GM21717 (cell line): ENCODE measurements at regions not wholly inside any gene's neighbourhood (a gene's known extent, or its start where the extent isn't known, plus 50 kb on each side); places are given as distances from the start of the nearest gene placed in this dataset.

Experiments
- ATAC-seq: cut with Tn5 transposase; IDR thresholded peaks from one replicate; pipeline ENCODE4 v1.9.1; 2021; ENCODE audit warnings: mild to moderate bottlenecking, moderate library complexity; ENCODE audit not compliant: unreplicated experiment

DNA sequence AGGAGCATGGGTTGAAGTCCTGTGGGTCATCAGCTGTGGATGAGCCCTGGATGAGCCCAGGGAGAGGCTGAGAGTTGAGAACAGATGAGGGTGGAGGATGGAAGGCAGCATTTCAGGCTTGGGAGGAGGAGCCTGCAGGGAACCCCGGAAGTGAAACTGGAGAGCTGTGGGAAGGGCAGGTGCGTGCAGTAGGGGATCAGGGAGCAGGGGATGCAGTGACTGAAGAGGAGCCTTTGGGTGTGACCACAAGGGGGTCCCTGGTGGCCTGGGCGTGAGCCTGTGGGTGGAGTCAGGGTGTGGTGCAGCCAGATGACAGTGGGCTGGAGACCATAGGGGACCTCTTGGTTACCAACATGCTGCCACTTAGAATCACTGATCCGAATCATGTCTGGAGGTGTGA lies 115.5 kb downstream of the PAPOLA start:
- ATAC-seq = no peak

DNA sequence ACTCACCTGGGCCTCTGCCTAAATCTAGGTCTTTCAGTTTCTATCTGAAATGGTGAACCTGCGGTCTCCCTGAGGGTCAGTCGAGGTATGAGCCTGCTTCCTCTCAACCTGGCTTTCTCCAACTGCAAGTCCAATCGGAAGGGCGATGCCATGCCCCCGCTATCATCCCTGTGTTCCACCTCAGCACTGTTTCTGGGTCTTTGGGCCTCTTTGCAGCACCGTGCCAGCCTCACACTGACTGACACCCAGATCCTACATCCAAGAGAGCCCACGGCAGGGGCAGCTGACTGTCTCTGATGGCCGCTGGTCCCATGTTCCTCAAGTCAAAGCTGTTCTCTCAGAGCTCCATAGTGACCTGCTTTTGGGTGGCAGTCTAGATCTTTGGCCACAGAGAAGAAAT lies 120.7 kb downstream of the PAPOLA start:
- ATAC-seq = no peak

DNA sequence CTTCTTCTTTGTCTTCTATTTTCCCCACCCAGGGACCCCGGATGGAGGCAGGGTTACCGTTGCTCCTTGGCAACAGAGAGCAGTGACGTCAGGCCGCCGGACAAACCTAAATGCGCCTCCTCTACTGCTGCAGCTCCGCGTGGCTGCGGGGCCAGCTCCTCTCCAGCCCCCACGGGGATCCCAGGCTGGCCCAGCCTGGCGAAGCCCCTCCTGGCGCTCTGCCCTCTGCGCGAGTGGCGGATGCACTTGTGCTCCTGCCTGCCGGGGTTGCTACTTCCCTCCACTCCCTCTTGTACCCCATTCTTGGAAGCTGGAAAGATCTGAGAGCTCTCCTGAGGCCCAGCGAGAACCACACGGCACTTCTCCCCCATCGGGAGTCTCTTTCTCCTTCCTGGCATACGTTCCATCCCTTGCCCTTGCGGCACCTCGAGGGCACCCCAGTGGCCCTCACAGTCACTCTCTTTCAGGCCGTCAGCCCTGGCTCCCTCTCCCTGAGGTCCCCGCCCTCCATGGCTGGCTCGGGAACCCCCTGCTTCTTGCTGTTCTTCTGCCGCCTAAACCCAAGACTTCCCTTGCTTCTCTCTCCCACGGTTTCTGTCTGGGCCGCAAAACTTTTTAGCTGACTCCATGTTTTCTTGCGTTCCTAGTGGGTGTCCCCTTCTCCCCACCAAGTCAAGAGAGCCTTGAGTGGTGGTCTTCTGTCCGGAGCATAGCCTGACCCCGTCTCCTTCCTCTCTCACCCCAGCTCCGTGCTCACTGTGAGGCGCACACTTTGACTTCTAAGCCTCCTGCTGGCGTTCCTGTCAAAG lies 121.7 kb downstream of the PAPOLA start:
- ATAC-seq = no peak

GRCh38 chr14:96624661-96625425 lies 122.7 kb downstream of the PAPOLA start:
- no peak for ATAC-seq

- no peak for ATAC-seq
Observed at GRCh38 chr14:96625426-96625985, 123.3 kb downstream of the PAPOLA start.

DNA sequence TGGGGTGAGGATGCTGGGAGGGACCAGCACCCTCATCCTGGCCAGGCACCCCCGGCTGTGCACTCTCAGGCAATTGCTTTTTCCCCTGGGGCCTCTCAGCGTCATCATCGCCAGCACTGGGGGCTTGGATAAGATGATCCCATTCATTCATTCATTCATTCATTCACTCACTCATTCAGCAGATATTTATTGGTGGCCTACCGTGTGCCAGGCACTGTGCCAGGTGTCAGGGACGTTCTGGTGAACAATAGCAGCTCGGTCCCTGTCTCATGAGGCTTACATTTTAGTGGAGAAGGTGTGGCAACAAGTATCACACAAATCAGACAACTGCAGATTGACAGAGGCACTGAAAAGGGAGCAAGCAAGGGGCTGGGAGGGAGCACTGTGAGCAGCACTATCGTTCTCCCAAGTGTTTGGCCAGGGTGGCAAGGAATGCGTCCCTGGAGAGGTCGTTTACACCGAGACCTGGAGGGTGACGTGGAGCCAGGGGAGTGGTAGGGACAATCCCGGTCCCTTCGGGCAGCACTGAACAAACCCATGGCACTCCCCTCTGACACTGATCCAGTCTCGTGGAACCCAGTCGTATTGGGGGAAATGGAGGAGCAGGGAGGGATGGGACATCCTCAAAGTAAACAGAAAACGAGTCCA lies 124.1 kb downstream of the PAPOLA start:
- no peak for ATAC-seq

GRCh38 chr14:96626916-96627315 lies 124.7 kb downstream of the PAPOLA start:
- ATAC-seq = no peak

GRCh38 chr14:96627386-96627785 lies 125.2 kb downstream of the PAPOLA start:
- ATAC-seq = no peak

GRCh38 chr14:96627811-96628775 lies 125.9 kb downstream of the PAPOLA start:
- ATAC-seq = no peak

DNA sequence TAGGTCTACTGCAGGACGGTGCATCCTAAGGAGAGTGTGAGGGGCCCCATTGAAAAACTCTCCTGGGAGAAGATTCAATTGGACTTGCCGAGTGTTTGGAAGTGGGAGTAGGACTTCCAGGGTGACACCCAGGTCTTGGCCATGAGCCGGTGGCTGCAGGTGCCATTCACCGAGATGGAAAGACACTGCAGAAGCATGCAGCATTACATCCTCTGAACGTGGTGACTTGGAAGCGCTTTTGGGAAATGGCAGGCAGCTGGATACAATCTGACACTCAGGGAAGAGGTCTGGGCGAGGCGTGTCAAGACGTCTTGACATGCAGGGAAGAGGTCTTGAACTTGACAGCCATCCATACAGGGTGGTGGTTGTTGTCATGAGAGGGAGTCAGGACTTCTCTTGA lies 126.9 kb downstream of the PAPOLA start:
- ATAC-seq = no peak

DNA sequence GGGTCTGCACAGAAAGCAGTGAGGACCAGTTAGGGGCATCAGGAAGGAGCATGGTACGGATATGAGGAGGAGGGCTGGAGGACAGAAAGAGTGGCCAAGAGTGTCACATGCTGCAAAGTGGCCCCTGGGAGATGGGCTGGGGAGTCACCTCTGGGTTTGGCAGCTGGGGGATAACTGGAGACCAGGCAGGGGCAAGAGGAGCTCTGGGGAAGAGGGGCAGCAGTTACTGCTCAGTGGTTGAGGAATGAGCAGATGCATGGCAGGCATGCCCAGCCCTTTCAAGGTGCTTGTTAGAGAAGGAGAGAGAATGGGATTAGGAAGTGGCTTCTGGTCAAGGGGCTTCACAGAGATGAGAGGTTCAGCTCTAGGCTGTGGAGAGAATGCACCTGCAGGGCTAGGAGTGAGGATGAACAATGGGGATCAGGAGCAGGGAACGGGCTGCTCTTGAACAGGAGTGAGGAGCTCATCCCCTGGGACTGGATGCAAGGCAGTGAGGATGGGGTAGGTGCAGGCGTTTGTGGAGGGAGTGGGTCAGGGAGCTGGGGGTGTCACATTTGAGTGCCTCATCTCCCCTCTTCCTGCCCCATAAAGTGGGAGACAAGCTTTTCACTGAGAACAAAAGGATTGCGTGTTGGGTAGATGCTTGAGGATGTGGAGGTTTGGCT lies 127.5 kb downstream of the PAPOLA start:
- no peak for ATAC-seq

GRCh38 chr14:96630281-96630680 lies 128.1 kb downstream of the PAPOLA start:
- ATAC-seq = no peak

GRCh38 chr14:96631030-96631429 lies 128.8 kb downstream of the PAPOLA start:
- ATAC-seq = no peak

DNA sequence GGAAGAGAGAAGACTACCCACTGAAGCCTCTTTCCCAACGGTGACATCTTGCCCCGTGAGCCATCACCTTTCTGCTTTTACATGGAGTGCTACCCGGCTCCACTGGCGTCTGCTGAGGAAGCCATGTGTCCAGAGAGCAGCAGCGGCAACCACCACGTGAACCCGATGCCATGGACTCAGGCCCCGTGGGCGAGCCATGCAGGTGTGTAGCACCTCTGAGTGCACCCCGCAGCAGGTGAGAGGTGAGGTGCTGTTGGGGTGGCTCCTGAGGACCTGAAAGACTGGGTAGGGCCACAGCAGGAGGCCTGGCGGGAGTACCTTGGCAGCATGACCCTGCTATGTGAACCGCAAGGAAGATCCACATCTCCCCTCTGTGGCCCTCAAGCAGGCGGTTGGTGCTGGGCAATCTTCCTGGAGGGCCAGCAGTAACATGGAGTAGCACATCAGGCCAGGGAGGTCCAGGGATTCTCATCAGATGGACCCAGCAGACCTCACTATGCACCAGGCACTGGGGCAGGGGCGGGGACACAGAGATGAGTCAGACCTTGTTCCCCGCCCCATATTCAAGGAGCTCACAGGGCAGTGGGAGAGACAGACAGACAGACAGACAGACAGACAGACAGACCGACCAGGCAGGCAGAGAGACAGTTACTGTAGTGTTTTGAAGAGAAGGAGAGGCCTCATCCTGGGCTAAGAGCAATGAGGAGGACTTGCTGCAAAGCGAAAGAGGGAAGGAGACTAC lies 129.6 kb downstream of the PAPOLA start:
- no peak for ATAC-seq

DNA sequence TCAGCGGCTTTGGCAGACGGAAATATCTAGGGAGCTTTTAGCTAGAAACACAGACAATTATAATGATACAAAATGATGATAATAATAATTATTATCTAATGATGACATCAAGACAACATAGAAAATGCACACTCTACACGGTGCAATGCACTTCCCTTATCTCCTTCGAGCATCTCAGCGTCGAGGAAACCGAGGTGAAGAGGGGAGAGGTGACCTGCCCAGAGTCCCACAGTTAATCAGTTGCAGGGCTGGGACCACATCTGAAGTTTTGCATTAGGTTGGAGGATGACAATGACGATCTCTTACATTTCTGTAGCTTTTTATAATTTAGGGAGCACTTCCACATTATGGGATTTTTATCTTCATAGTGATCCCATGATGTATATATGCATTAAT lies 130.2 kb downstream of the PAPOLA start:
- no peak for ATAC-seq

- no peak for ATAC-seq
Observed at GRCh38 chr14:96633096-96633495, 130.9 kb downstream of the PAPOLA start.

DNA sequence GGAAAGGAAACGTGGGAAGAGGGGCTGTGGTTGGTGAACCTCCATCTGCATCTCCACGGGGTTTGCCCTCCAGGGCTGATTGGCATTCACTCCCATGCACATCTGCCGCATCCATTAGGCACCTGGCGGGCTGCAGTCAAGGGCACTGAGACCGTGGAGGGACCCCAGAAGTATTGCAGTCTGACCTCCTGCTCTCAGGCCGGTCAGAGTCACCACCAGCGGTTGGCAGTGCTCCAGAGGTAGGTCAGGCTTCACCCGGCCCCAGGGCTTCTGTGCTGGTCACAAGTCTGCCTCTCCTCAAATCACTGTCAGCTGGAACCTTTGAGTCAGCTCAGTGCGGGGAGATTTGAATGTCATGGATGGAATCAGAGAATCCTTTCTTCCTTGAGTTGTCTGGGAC lies 132.3 kb downstream of the PAPOLA start:
- no peak for ATAC-seq

- no peak for ATAC-seq
Observed at GRCh38 chr14:96634896-96635295, 132.7 kb downstream of the PAPOLA start.

DNA sequence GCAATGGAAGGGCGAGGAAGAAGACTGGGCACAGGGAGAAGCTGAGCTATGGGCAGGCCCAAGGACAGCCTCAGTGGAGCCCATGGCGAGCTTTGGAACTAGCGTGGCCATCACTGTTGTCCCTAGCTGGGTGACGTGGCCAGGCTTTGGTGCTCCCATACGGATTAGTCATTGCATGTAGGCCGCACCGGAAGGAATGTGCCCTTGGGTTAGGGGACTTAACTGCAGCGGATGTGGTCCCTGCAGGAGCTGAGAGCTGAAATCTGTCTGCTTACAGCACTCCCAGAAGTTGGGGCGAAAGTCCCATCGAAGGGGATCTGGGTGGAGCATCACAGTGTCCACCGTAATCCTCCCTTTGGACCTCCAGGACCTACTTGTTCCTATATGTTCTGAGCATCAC lies 133.7 kb downstream of the PAPOLA start:
- ATAC-seq = no peak
